ENCODE measurements at regions not wholly inside any gene's neighbourhood (a gene's known extent, or its start where the extent isn't known, plus 50 kb on each side); places are given as distances from the start of the nearest gene placed in this dataset.

DNA sequence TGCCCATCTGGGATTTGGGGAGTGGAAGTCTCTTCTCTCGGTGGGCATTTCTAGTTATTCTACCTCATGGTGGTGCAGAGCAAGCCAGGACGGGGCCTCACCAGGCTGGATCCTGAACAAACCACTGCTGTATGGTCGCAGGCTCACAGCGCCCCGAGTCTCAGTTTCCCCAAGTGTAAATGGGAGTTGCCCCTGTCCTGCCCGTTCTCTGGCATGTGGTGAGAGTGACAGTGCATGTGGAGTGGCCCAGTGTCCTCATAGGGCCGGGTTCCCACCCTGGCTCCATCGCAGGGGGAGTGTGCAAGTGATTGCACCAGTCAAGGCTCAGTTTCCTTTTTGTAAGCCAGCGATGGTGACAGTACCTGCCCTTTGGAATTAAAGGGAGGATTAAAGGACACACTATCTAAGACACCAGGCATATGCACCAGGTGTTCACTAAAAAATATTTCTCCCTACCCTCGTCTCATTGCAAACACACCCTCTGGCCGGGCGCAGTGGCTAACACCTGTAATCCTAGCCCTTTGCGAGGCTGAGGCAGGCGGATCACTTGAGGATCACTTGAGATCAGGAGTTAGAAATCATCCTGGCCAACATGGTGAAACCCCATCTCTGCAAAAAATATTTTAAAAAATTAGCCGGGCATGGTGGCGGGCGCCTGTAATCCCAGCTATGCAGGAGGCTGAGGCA, 173.3 kb upstream of the MYCN start:
- H3K4me3 ChIP-seq: no peak overlapping the region
- TF ChIP-seq, protein P1, sequence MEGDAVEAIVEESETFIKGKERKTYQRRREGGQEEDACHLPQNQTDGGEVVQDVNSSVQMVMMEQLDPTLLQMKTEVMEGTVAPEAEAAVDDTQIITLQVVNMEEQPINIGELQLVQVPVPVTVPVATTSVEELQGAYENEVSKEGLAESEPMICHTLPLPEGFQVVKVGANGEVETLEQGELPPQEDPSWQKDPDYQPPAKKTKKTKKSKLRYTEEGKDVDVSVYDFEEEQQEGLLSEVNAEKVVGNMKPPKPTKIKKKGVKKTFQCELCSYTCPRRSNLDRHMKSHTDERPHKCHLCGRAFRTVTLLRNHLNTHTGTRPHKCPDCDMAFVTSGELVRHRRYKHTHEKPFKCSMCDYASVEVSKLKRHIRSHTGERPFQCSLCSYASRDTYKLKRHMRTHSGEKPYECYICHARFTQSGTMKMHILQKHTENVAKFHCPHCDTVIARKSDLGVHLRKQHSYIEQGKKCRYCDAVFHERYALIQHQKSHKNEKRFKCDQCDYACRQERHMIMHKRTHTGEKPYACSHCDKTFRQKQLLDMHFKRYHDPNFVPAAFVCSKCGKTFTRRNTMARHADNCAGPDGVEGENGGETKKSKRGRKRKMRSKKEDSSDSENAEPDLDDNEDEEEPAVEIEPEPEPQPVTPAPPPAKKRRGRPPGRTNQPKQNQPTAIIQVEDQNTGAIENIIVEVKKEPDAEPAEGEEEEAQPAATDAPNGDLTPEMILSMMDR (IDR thresholded peaks at IDR 0.05): no peak
- no peak for DNase-seq (ENCODE audit: low spot score)

DNA sequence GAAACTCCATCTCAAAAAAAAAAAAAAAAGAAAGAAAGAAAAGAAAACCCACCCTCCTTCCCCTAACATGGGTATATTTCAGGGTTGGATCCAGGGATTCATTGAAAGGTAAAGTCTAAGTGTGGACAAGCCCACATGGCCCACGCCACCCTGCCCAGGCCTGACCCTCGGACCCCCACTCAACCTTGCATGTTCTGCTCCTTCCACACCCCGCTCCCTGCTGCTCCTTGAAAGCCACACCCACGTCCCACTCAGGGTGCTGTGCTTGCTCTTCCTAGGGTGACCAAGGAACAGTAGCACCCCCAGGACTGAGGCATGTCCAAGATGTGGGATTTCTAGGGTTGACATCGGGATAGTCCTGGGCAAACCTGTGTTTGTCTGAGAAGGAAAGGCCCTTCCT, 172.7 kb upstream of the MYCN start:
- Histone ChIP-seq H3K4me3 (no peak overlapping the region), H3K27ac (no peak overlapping the region)
- DNase-seq (ENCODE audit: low spot score): no peak
- TF ChIP-seq, protein P1 (IDR thresholded peaks at IDR 0.05): no peak

More for the DNA sequence above, 173.3 kb upstream of the MYCN start:
- no peak overlapping the region for H3K27ac ChIP-seq

DNA sequence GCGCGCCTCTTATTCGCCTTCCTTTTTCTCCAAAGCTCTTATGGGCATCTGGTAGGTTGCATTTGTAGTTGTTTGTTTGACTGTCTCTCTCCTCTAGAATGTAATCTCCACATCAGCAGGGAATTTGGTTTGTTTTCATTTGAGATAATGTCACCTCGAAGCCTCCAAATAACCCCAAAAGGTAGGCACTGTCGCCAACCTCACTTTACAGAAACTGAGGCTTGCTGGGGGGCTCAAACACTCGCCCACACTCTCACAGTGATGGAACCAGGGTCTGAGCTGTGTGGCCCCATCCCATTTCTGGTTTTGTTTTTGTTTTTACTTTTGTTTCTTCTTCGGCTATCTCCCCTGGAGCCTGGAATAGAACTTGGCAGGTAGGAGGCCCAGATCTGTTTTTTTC, 172.2 kb upstream of the MYCN start:
- Histone ChIP-seq H3K4me3 (no peak overlapping the region), H3K27ac (no peak overlapping the region)
- TF ChIP-seq, protein P1 (IDR thresholded peaks at IDR 0.05): no peak
- no peak for DNase-seq (ENCODE audit: low spot score)

DNA sequence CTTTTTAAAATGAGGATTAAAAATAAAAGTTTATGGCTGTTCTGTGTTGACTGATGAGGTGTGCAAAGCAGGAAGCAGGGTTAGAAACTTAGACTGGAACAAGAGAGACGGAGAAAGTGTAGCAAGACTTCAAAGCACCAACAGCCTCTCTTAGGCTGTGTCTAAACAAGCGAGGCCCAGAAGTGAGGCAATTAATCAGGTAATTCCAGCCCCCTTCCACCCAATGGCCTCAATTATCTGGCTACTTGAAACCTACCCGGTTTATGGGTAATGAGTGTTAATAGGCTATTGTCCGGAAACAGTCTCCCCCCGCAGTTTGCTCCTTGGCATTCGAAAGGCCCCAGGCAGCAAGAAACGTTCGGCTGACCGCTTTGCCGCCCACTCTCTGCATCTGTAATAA, 171.7 kb upstream of the MYCN start:
- TF ChIP-seq, protein P1 (IDR thresholded peaks at IDR 0.05): no peak
- Histone ChIP-seq H3K27ac (no peak overlapping the region), H3K4me3 (no peak overlapping the region)
- no peak for DNase-seq (ENCODE audit: low spot score)

DNA sequence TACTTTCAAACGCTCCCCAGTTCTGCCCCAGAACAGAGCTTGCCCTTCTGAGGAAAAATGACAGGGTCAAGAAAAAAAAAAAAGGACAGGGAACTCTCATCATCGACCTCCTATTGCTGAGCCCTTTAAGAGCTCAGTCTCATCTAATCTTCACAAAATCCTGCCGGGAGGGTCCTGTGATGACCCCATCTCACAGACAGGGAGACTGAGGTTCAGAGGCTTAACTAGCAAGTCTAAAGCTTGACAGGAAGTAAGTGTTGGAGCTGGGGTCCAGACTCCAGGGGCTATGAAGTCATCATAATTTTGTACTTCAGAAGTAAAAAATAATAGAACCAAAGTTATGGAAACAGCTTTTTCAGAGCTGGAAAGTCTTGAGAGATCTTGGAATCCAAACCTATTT, 171.1 kb upstream of the MYCN start:
- DNase-seq (ENCODE audit: low spot score): no peak
- TF ChIP-seq, protein P1 (IDR thresholded peaks at IDR 0.05): no peak
- no peak overlapping the region for H3K4me3 ChIP-seq
- no peak overlapping the region for H3K27ac ChIP-seq

DNA sequence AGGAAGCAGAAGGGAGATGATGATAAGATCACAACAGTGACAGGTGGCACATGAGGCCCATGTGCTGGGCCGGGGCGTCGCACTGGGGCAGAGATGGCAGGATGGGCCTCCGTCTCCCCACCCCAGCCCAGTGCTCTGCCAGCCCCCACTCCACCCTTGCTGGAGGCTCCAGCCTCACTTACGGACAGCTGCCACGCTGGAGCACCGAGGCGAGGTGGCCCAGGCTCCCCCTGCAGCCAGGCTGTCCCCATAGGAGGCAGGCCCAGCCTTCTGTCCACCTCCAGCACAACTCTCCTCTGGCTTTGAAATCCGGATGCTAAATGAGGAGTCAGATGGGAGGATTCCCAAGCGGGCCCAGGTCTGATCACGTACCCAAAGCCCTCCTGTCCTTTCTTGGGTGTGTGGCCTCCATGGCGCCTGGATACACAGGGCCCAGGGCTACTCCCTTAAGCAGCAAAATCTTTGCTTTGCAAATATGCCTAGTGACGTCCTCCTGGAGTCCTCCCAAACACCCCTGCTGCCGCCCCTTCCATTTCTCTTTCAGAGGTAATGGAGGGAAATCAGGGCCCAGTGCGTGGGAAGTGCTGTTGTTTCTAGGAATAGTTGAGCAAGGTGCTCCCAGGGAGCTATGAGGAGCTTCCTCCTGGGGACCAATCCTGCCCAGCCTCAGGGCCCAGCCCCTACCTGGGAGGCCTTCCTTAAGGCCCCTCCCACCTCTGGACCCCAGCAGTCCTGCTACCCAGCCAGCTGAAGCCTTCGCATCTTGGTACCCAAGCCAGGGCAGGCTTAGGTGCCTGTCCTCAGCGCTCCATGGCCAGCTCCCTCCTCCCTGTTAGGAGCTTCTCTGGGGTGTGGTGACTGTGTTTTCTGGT, 170.4 kb upstream of the MYCN start:
- TF ChIP-seq, protein P1 (IDR thresholded peaks at IDR 0.05): no peak
- DNase-seq (ENCODE audit: low spot score): no peak
- H3K4me3 ChIP-seq: no peak overlapping the region
- no peak overlapping the region for H3K27ac ChIP-seq
